ENCODE measurements at regions not wholly inside any gene's neighbourhood (a gene's known extent, or its start where the extent isn't known, plus 50 kb on each side); places are given as distances from the start of the nearest gene placed in this dataset.

DNA sequence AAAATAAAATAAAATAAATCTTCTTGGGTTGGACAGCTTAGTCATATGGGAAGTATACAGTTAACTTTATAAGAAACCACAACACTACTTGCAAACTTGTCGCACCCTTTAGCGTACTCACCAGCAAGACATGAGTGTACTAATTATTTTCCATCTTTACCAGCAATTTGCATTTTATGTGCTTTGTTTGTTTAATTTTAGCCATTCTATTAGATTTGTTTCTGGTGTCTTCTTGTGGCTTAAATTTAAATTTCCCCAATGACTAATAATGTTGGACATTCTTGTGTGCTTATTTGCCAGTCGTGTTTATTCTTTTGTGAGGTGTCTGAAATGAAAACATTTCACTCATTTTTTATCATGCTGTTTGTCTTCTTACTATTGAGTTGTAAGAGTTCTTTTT lies 1172.2 kb upstream of the CITED2 start:
- no peaks in the 10 kb centered on the region for H3K4me1 ChIP-seq (replicated peaks)
- no peaks in the 10 kb centered on the region for H3K27me3 ChIP-seq (replicated peaks; ENCODE audit: insufficient read depth)
- H3K36me3 ChIP-seq: no peaks in the 10 kb centered on the region
- no peaks in the 10 kb centered on the region for H3K9me3 ChIP-seq
- no peak for DNase-seq (ENCODE audit: low spot score)
- intact Hi-C loops (cut with DNase I): no loop called here
- TF ChIP-seq, protein P1, sequence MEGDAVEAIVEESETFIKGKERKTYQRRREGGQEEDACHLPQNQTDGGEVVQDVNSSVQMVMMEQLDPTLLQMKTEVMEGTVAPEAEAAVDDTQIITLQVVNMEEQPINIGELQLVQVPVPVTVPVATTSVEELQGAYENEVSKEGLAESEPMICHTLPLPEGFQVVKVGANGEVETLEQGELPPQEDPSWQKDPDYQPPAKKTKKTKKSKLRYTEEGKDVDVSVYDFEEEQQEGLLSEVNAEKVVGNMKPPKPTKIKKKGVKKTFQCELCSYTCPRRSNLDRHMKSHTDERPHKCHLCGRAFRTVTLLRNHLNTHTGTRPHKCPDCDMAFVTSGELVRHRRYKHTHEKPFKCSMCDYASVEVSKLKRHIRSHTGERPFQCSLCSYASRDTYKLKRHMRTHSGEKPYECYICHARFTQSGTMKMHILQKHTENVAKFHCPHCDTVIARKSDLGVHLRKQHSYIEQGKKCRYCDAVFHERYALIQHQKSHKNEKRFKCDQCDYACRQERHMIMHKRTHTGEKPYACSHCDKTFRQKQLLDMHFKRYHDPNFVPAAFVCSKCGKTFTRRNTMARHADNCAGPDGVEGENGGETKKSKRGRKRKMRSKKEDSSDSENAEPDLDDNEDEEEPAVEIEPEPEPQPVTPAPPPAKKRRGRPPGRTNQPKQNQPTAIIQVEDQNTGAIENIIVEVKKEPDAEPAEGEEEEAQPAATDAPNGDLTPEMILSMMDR (IDR thresholded peaks at IDR 0.05): no peak
- no peak for TF ChIP-seq POLR2A (IDR thresholded peaks at IDR 0.05)
- TF ChIP-seq POLR2AphosphoS5 (IDR thresholded peaks at IDR 0.05): no peak
- H3K27ac ChIP-seq: no peak overlapping the region
- WGBS: 67% methylated on average over 3 of the region's 3 CpGs
- H3K4me3 ChIP-seq: no peak overlapping the region

DNA sequence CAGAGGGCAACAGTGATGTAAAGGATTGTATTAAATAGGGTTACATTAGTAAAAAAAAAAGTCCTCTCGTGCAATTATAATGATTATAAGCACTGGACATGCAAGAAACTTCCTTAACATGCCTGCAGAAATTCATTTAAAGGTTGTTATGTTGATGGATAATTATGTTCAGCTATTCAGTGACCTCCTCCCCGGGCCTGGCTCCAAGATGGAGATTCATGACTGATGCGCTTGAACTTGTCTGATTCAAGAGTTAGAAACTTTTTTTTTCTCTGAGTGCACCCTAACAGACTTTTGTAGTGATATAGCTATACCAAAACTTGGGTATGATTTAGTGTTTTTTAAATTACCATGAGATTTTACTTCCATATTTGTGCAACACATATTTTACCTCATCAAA lies 1170.0 kb upstream of the CITED2 start:
- DNase-seq (ENCODE audit: low spot score): no peak
- no peaks in the 10 kb centered on the region for H3K36me3 ChIP-seq
- H3K27me3 ChIP-seq (replicated peaks; ENCODE audit: insufficient read depth): no peaks in the 10 kb centered on the region
- no peaks in the 10 kb centered on the region for H3K9me3 ChIP-seq
- no peak for TF ChIP-seq POLR2A (IDR thresholded peaks at IDR 0.05)
- TF ChIP-seq POLR2AphosphoS5 (IDR thresholded peaks at IDR 0.05): no peak
- TF ChIP-seq, protein P1 (IDR thresholded peaks at IDR 0.05): no peak
- no peak overlapping the region for H3K27ac ChIP-seq
- 77% methylated on average over 3 of the region's 3 CpGs for whole genome bisulfite sequencing
- no peaks in the 10 kb centered on the region for H3K4me1 ChIP-seq (replicated peaks)
- H3K4me3 ChIP-seq: no peak overlapping the region
- intact Hi-C loops (cut with DNase I): no loop called here

DNA sequence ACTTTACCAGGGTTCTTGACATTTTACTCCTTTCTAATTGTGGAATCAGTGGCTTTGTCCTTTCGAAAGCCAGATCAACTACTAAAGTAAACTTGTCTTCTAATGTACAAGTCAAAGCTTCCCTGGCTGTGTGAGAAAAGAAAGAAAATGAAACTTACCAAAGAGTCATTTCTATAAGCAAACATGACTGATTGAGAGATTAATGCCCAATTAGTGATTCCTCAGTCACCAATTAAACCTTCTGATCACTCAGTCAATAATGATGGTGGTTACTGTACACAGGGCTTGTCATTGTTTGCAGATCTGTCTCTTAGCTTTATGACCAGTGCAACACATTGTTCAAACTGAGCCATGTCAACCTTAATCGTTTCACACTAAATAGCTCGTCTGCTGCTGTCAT lies 1168.4 kb upstream of the CITED2 start:
- DNase-seq (ENCODE audit: low spot score): no peak
- H3K36me3 ChIP-seq: no peaks in the 10 kb centered on the region
- H3K4me1 ChIP-seq (replicated peaks): no peaks in the 10 kb centered on the region
- intact Hi-C loops (cut with DNase I): no loop called here
- H3K4me3 ChIP-seq: no peak overlapping the region
- TF ChIP-seq, protein P1 (IDR thresholded peaks at IDR 0.05): no peak
- TF ChIP-seq POLR2AphosphoS5 (IDR thresholded peaks at IDR 0.05) (no peak), POLR2A (IDR thresholded peaks at IDR 0.05) (no peak)
- WGBS: 66% methylated on average over 3 of the region's 3 CpGs
- no peak overlapping the region for H3K27ac ChIP-seq
- no peaks in the 10 kb centered on the region for H3K27me3 ChIP-seq (replicated peaks; ENCODE audit: insufficient read depth)
- no peaks in the 10 kb centered on the region for H3K9me3 ChIP-seq

DNA sequence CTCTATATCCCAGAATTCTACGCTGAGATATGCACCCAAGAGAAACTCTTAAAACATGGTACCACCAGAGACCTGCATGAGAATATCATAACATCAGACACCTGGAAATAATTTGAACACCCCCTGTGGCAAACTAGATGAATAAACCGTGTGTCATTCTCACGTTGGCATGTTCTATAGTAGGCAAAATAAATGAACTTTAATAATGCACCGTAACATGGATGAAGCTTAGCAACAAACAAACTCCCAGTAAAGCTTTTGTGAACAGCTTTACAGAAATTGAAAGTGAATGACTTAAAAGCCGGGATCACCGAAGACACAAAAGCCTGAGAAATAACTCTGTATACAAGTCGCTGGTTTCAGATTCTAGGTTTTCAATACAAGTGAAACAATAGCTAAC lies 1166.8 kb upstream of the CITED2 start:
- Histone ChIP-seq H3K9me3 (no peaks in the 10 kb centered on the region), H3K27me3 (replicated peaks; ENCODE audit: insufficient read depth) (no peaks in the 10 kb centered on the region), H3K36me3 (no peaks in the 10 kb centered on the region), H3K4me1 (replicated peaks) (no peaks in the 10 kb centered on the region), H3K27ac (no peak overlapping the region), H3K4me3 (no peak overlapping the region)
- intact Hi-C loops (cut with DNase I): no loop called here
- DNase-seq (ENCODE audit: low spot score): no peak
- TF ChIP-seq, protein P1 (IDR thresholded peaks at IDR 0.05): no peak
- TF ChIP-seq POLR2AphosphoS5 (IDR thresholded peaks at IDR 0.05) (no peak), POLR2A (IDR thresholded peaks at IDR 0.05) (no peak)
- WGBS: 86% methylated on average over 7 of the region's 7 CpGs

DNA sequence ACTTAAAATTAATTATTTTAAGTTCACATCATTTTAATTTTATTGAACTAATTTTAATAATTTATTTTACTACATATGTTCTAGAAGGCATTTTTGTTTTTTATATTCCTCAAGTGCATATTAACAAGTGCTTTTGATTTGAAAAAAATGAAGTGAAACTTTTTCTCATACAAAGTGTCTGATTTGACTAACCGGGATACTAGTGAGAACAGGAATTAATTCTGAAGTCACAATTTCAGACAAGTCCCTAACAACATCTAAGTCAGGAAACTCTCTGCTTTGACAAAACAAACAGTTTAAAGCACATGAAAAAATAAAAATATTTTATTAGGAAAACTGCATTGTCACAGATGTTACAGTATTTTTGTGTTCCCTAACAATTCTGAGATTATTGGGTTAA lies 1166.3 kb upstream of the CITED2 start:
- Histone ChIP-seq H3K36me3 (no peaks in the 10 kb centered on the region), H3K4me1 (replicated peaks) (no peaks in the 10 kb centered on the region), H3K4me3 (no peak overlapping the region), H3K27ac (no peak overlapping the region), H3K9me3 (no peaks in the 10 kb centered on the region), H3K27me3 (replicated peaks; ENCODE audit: insufficient read depth) (no peaks in the 10 kb centered on the region)
- WGBS: 82% methylated on average over 1 of the region's 1 CpG
- TF ChIP-seq, protein P1 (IDR thresholded peaks at IDR 0.05): no peak
- TF ChIP-seq POLR2A (IDR thresholded peaks at IDR 0.05) (no peak), POLR2AphosphoS5 (IDR thresholded peaks at IDR 0.05) (no peak)
- no peak for DNase-seq (ENCODE audit: low spot score)
- intact Hi-C loops (cut with DNase I): no loop called here
